WTC11 (cell line): ENCODE measurements at regions not wholly inside any gene's neighbourhood (a gene's known extent, or its start where the extent isn't known, plus 50 kb on each side); places are given as distances from the start of the nearest gene placed in this dataset.

Experiments used
- ATAC-seq: fragments of 200-7000 bp; cut with Tn5 transposase; 2 replicates; pipeline ENCODE4 v1.10.0; 2021; ENCODE audit warnings: mild to moderate bottlenecking, moderate library complexity
- CTCF ChIA-PET: fragments of 300-600 bp; sonication (Branson Sonifier 250); formaldehyde crosslinking; loops from one replicate; lab custom pipeline; 2021; ENCODE audit warnings: antibody characterized with exemption; lab: Charles Lee
- POLR2A ChIA-PET: fragments of 350-600 bp; sonication (Branson Sonifier 250); formaldehyde crosslinking; loops from one replicate; lab custom pipeline; 2021; ENCODE audit warnings: antibody characterized with exemption; lab: Charles Lee
- DNase-seq: peaks from one replicate; pipeline ENCODE4 v3.0.0; 2021; ENCODE audit warnings: low spot score
- H3K27ac Mint-ChIP-seq: 2 replicates; pipeline ENCODE4 v1.8.0; 2021; ENCODE audit warnings: mixed read lengths
- H3K27me3 Mint-ChIP-seq: 2 replicates; pipeline ENCODE4 v1.8.0; 2021; ENCODE audit warnings: low read depth, mild to moderate bottlenecking, moderate library complexity, mixed read lengths
- H3K36me3 Mint-ChIP-seq: 2 replicates; pipeline ENCODE4 v1.8.0; 2021; ENCODE audit warnings: mixed read lengths
- H3K4me1 Mint-ChIP-seq: 2 replicates; pipeline ENCODE4 v1.8.0; 2022; ENCODE audit warnings: mixed read lengths
- H3K4me3 Mint-ChIP-seq: 2 replicates; pipeline ENCODE4 v1.8.0; 2021; ENCODE audit warnings: mild to moderate bottlenecking, moderate library complexity, mixed read lengths
- H3K9me3 Mint-ChIP-seq: 2 replicates; pipeline ENCODE4 v1.8.0; 2021; ENCODE audit warnings: mixed read lengths
- ATF1 ChIP-seq: sonication (generic); formaldehyde crosslinking; IDR thresholded peaks from 2 replicates; pipeline ENCODE4 v1.8.1; 2023; ENCODE audit warnings: mild to moderate bottlenecking, moderate library complexity, missing genetic modification reagents
- GABPB1 ChIP-seq: sonication (generic); formaldehyde crosslinking; IDR thresholded peaks from 2 replicates; pipeline ENCODE4 v1.8.1; 2023; ENCODE audit warnings: mild to moderate bottlenecking, missing genetic modification reagents
- HMGA2 ChIP-seq: fragments of 250-450 bp; sonication (Bioruptor Pico); IDR thresholded peaks from 2 replicates; pipeline ENCODE4 v1.4.0; 2021; ENCODE audit warnings: mild to moderate bottlenecking, moderate library complexity
- MYBL2 ChIP-seq: sonication (generic); formaldehyde crosslinking; IDR thresholded peaks from 2 replicates; pipeline ENCODE4 v1.8.1; 2023; ENCODE audit warnings: mild to moderate bottlenecking, moderate library complexity, missing genetic modification reagents
- NFE2L1 ChIP-seq: sonication (generic); formaldehyde crosslinking; IDR thresholded peaks from 2 replicates; pipeline ENCODE4 v1.8.1; 2023; ENCODE audit warnings: missing genetic modification reagents
- ZNF138 ChIP-seq: sonication (generic); formaldehyde crosslinking; conservative IDR thresholded peaks from 2 replicates; pipeline ENCODE4 v1.8.1; 2022; ENCODE audit warnings: mild to moderate bottlenecking, moderate library complexity, missing genetic modification reagents
- ZNF219 ChIP-seq: sonication (generic); formaldehyde crosslinking; IDR thresholded peaks from 2 replicates; pipeline ENCODE4 v1.8.0; 2023; ENCODE audit warnings: missing genetic modification reagents, mild to moderate bottlenecking, borderline replicate concordance
- ZNF263 ChIP-seq: sonication (generic); formaldehyde crosslinking; IDR thresholded peaks from 2 replicates; pipeline ENCODE4 v1.8.1; 2022; ENCODE audit warnings: low read depth, mild to moderate bottlenecking, moderate library complexity, missing genetic modification reagents
- ZNF416 ChIP-seq: fragments of 250-450 bp; sonication (Bioruptor Pico); IDR thresholded peaks from 2 replicates; pipeline ENCODE4 v1.9.0; 2021; ENCODE audit warnings: mild to moderate bottlenecking, inconsistent platforms
- TF ChIP-seq, protein P1 (sequence below): sonication (generic); formaldehyde crosslinking; conservative IDR thresholded peaks from 2 replicates; pipeline ENCODE4 v1.8.1; 2023; ENCODE audit warnings: mild to moderate bottlenecking, low read depth, missing genetic modification reagents, moderate library complexity
- TF ChIP-seq, protein P2 (sequence below): fragments of 250-450 bp; sonication (Bioruptor Pico); IDR thresholded peaks from 2 replicates; pipeline ENCODE4 v1.8.0; 2021; ENCODE audit warnings: mild to moderate bottlenecking
- TF ChIP-seq, protein P3 (sequence below): sonication (generic); formaldehyde crosslinking; IDR thresholded peaks from 2 replicates; pipeline ENCODE4 v1.8.1; 2022; ENCODE audit warnings: low read depth, missing genetic modification reagents, borderline replicate concordance
- TF ChIP-seq, protein P4 (sequence below): sonication (generic); formaldehyde crosslinking; IDR thresholded peaks from 2 replicates; pipeline ENCODE4 v1.8.1; 2022; ENCODE audit warnings: low read depth, mild to moderate bottlenecking, moderate library complexity, missing genetic modification reagents, borderline replicate concordance
- TF ChIP-seq, protein P5 (sequence below): fragments of 250-450 bp; sonication (Bioruptor Pico); IDR thresholded peaks from 2 replicates; pipeline ENCODE4 v1.9.0; 2021; ENCODE audit warnings: mild to moderate bottlenecking, borderline replicate concordance
- TF ChIP-seq, protein P6 (sequence below): sonication (generic); formaldehyde crosslinking; IDR thresholded peaks from 2 replicates; pipeline ENCODE4 v1.8.1; 2022; ENCODE audit warnings: mild to moderate bottlenecking, missing genetic modification reagents, moderate library complexity, borderline replicate concordance

DNA sequence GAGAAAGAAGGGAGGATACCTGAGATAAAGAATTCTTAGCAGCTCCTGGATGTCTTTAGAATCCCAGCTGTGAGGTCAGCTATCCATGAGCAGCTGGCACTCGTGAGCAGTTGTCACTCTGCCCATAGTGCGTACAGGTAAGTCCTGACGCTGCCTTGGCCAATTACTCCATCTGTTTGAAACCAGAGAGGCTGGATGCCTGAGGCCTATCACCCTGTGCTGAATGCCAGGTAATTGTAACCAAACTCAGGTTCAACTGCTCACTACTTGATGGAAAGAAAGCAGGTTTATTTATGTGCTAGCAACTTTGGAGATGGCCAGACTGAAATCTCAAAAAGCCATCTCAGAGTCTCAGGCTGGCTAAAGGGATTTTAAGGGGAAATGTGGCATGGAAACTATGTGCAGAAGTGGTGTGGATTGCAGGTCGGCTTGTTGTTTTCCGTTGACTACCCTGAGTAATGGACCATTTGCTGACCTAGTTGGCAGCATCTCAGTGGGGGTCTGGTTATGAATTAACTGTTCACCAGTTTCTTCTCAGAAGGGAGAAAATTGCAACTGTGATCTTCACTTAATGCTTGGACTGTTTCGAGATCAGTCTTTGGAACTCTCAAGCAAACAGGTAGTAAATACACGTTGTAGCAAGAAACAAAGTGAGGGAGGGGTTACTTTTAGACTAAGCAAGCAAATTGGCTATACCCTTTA is 1614.0 kb upstream of the PCDH10 start:
- ChIA-PET CTCF (no interaction called here), POLR2A (no interaction called here)
- Mint-ChIP-seq H3K4me3 (no peak overlapping the region), H3K27ac (no peak overlapping the region), H3K27me3 (no peaks in the 10 kb centered on the region), H3K4me1 (no peaks in the 10 kb centered on the region)
- DNase-seq: no peak
- ATAC-seq: no peak; the same call in 1 of the 2 replicates
- TF ChIP-seq ZNF416 (CRISPR knock-in tag): no peak
- TF ChIP-seq, protein P1, sequence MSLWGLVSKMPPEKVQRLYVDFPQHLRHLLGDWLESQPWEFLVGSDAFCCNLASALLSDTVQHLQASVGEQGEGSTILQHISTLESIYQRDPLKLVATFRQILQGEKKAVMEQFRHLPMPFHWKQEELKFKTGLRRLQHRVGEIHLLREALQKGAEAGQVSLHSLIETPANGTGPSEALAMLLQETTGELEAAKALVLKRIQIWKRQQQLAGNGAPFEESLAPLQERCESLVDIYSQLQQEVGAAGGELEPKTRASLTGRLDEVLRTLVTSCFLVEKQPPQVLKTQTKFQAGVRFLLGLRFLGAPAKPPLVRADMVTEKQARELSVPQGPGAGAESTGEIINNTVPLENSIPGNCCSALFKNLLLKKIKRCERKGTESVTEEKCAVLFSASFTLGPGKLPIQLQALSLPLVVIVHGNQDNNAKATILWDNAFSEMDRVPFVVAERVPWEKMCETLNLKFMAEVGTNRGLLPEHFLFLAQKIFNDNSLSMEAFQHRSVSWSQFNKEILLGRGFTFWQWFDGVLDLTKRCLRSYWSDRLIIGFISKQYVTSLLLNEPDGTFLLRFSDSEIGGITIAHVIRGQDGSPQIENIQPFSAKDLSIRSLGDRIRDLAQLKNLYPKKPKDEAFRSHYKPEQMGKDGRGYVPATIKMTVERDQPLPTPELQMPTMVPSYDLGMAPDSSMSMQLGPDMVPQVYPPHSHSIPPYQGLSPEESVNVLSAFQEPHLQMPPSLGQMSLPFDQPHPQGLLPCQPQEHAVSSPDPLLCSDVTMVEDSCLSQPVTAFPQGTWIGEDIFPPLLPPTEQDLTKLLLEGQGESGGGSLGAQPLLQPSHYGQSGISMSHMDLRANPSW (CRISPR knock-in tag): no peak
- TF ChIP-seq, all 79 proteins: peak for 0
- H3K36me3 Mint-ChIP-seq: no peaks in the 10 kb centered on the region
- H3K9me3 Mint-ChIP-seq: no peaks in the 10 kb centered on the region

DNA sequence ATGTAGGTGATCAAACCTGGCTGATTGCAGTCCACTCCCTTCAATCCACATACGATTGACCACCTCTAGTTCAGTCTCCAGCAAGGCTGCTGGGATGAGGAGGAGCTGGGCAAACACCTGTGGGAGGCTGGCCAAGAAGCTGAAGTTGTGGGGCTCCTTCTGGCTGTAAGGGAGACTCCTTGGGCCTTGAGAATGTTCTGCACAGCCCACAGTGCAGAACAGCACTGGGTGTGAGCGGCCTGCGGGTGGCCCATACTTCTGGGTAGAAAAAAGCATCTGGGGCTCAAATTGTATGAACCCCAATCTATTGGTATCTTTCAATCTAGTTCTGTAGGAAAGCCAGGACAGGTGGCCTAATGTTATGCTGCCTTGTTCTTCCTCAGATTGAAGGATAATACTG is 1608.8 kb upstream of the PCDH10 start:
- no peaks in the 10 kb centered on the region for H3K9me3 Mint-ChIP-seq
- POLR2A ChIA-PET: no interaction called here
- CTCF ChIA-PET: no interaction called here
- H3K4me3 Mint-ChIP-seq: no peak overlapping the region
- ATAC-seq (peak; percentile 51), DNase-seq (no peak)
- H3K4me1 Mint-ChIP-seq: no peaks in the 10 kb centered on the region
- H3K27me3 Mint-ChIP-seq: no peaks in the 10 kb centered on the region
- H3K36me3 Mint-ChIP-seq: no peaks in the 10 kb centered on the region
- no peak overlapping the region for H3K27ac Mint-ChIP-seq
- no peak for TF ChIP-seq GABPB1 (CRISPR knock-in tag)

DNA sequence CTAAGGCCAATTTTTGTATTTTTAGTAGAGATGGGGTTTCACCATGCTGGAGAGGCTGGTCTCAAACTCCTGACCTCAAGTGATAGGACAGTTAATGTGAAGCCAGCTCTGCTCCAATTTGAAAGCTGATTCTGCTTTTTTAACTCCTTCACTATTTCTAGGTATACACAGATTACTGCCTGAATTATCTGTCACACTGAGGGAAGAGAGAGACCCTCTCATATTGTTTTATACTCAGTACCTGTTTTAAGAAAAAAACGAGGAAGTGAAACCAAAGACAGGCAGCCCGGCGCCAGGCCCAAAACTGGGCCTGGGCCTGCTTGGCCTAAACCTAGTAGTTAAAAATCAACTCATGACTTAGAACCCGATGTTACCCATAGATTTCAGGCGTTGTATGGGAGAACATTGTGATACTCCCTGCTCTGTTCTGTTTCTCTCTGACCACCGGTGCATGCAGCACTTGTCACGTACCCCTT is 1601.5 kb upstream of the PCDH10 start:
- TF ChIP-seq, protein P2, sequence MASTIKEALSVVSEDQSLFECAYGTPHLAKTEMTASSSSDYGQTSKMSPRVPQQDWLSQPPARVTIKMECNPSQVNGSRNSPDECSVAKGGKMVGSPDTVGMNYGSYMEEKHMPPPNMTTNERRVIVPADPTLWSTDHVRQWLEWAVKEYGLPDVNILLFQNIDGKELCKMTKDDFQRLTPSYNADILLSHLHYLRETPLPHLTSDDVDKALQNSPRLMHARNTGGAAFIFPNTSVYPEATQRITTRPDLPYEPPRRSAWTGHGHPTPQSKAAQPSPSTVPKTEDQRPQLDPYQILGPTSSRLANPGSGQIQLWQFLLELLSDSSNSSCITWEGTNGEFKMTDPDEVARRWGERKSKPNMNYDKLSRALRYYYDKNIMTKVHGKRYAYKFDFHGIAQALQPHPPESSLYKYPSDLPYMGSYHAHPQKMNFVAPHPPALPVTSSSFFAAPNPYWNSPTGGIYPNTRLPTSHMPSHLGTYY (CRISPR knock-in tag): no peak
- TF ChIP-seq, protein P3, sequence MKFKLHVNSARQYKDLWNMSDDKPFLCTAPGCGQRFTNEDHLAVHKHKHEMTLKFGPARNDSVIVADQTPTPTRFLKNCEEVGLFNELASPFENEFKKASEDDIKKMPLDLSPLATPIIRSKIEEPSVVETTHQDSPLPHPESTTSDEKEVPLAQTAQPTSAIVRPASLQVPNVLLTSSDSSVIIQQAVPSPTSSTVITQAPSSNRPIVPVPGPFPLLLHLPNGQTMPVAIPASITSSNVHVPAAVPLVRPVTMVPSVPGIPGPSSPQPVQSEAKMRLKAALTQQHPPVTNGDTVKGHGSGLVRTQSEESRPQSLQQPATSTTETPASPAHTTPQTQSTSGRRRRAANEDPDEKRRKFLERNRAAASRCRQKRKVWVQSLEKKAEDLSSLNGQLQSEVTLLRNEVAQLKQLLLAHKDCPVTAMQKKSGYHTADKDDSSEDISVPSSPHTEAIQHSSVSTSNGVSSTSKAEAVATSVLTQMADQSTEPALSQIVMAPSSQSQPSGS (CRISPR knock-in tag): no peak
- TF ChIP-seq, protein P4, sequence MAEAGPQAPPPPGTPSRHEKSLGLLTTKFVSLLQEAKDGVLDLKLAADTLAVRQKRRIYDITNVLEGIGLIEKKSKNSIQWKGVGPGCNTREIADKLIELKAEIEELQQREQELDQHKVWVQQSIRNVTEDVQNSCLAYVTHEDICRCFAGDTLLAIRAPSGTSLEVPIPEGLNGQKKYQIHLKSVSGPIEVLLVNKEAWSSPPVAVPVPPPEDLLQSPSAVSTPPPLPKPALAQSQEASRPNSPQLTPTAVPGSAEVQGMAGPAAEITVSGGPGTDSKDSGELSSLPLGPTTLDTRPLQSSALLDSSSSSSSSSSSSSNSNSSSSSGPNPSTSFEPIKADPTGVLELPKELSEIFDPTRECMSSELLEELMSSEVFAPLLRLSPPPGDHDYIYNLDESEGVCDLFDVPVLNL (CRISPR knock-in tag): no peak
- no peak for TF ChIP-seq HMGA2 (CRISPR knock-in tag)
- no peak for TF ChIP-seq ZNF263 (CRISPR knock-in tag)
- TF ChIP-seq, protein P5, sequence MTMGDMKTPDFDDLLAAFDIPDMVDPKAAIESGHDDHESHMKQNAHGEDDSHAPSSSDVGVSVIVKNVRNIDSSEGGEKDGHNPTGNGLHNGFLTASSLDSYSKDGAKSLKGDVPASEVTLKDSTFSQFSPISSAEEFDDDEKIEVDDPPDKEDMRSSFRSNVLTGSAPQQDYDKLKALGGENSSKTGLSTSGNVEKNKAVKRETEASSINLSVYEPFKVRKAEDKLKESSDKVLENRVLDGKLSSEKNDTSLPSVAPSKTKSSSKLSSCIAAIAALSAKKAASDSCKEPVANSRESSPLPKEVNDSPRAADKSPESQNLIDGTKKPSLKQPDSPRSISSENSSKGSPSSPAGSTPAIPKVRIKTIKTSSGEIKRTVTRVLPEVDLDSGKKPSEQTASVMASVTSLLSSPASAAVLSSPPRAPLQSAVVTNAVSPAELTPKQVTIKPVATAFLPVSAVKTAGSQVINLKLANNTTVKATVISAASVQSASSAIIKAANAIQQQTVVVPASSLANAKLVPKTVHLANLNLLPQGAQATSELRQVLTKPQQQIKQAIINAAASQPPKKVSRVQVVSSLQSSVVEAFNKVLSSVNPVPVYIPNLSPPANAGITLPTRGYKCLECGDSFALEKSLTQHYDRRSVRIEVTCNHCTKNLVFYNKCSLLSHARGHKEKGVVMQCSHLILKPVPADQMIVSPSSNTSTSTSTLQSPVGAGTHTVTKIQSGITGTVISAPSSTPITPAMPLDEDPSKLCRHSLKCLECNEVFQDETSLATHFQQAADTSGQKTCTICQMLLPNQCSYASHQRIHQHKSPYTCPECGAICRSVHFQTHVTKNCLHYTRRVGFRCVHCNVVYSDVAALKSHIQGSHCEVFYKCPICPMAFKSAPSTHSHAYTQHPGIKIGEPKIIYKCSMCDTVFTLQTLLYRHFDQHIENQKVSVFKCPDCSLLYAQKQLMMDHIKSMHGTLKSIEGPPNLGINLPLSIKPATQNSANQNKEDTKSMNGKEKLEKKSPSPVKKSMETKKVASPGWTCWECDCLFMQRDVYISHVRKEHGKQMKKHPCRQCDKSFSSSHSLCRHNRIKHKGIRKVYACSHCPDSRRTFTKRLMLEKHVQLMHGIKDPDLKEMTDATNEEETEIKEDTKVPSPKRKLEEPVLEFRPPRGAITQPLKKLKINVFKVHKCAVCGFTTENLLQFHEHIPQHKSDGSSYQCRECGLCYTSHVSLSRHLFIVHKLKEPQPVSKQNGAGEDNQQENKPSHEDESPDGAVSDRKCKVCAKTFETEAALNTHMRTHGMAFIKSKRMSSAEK (CRISPR knock-in tag): no peak
- TF ChIP-seq NFE2L1 (CRISPR knock-in tag): no peak
- TF ChIP-seq, protein P6, sequence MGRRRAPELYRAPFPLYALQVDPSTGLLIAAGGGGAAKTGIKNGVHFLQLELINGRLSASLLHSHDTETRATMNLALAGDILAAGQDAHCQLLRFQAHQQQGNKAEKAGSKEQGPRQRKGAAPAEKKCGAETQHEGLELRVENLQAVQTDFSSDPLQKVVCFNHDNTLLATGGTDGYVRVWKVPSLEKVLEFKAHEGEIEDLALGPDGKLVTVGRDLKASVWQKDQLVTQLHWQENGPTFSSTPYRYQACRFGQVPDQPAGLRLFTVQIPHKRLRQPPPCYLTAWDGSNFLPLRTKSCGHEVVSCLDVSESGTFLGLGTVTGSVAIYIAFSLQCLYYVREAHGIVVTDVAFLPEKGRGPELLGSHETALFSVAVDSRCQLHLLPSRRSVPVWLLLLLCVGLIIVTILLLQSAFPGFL (CRISPR knock-in tag): no peak
- no peak for TF ChIP-seq ATF1 (CRISPR knock-in tag)
- no peak for TF ChIP-seq ZNF219 (CRISPR knock-in tag)
- no peak for TF ChIP-seq ZNF138 (CRISPR knock-in tag)
- TF ChIP-seq MYBL2 (CRISPR knock-in tag): no peak
- ATAC-seq (no peak), DNase-seq (no peak)
- POLR2A ChIA-PET: no interaction called here
- no peaks in the 10 kb centered on the region for H3K36me3 Mint-ChIP-seq
- CTCF ChIA-PET: no interaction called here
- H3K9me3 Mint-ChIP-seq: no peaks in the 10 kb centered on the region
- 0 out of 2 replicates have a peak, but pooled peaks cover 5% of the 10 kb centered on the region for H3K4me1 Mint-ChIP-seq
- H3K27me3 Mint-ChIP-seq: no peaks in the 10 kb centered on the region
- H3K4me3 Mint-ChIP-seq: no peak overlapping the region
- no peak overlapping the region for H3K27ac Mint-ChIP-seq
